GM12892 (cell line): ENCODE measurements at regions not wholly inside any gene's neighbourhood (a gene's known extent, or its start where the extent isn't known, plus 50 kb on each side); places are given as distances from the start of the nearest gene placed in this dataset.

ENCODE experiments used
- POLR2A ChIP-seq: IDR thresholded peaks from 2 replicates; pipeline ENCODE4 v1.6.1; 2011; ENCODE audit warnings: low read depth, low read length, control low read depth
- POLR2AphosphoS5 ChIP-seq: IDR thresholded peaks from 2 replicates; pipeline ENCODE4 v1.6.1; 2011; ENCODE audit warnings: low read depth, low read length, control low read depth

DNA sequence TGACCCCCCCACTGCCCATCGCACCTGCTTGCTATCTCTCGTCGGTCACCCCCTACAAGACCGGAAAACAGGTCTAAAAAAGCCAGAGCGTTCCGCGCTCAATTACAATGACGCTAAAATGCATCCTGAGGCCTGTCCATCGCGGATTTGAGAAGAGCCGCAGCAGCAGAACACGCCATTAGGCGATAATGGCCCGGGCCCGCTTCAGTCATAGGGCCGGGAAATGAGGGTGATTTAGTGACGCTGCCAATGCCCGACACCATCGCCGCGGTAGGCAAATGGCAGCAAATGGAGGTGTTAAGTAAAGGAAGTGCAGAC is 64.1 kb upstream of the SSX2IP start:
- TF ChIP-seq POLR2AphosphoS5 (no peak), POLR2A (no peak)
